ENCODE measurements at regions not wholly inside any gene's neighbourhood (a gene's known extent, or its start where the extent isn't known, plus 50 kb on each side); places are given as distances from the start of the nearest gene placed in this dataset.

DNA sequence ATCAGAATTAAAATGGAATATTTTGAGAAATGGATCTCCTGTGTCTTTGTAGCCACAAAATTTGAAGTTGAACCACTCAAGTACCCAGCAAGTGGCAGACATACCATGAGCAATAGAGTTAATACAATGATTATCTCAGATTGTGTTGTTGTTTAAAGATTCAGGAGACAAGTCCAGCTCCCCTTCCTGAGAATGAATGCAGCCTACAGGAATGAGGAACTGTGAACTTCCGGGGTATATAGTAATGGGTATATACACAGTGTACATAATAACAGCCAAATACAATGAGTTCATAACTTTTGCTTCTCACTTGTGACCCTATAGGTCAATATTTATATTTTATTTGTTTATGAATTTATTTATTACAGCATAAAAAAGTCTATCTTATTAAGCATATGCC lies 445.0 kb downstream of the SETD4 start:
- no peak overlapping the region for H3K4me2 ChIP-seq (ENCODE audit: low read length)

DNA sequence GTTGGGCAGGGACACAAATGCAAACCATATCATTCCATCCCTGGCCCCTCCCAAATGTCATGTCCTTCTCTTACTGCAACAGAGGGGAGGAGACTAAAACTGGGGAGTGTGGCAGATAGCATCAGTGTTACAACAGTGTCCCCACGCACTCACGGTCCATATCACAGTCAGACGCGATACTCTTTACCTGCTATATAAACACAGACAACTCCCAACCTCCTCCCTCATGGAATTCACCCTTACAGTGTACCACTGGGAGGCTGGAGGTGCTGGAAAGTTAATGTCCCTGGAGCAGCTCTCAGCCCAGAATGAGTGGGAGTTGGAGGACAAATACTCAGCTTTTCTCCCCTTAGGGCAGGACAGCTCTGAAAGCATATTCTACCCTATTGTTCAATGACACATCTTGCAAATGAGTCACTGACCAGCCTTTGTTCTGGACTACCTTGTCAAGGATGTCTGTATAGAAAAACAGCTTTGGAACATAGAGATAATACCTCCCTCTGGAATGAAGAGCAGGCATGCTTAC lies 445.9 kb downstream of the SETD4 start:
- BruUV-seq (replicated peaks), result no TSS peak
- no peak for TF ChIP-seq EZH2phosphoT487 (IDR thresholded peaks at IDR 0.05; ENCODE audit: borderline replicate concordance, low read depth, low read length)
- TF ChIP-seq, protein P1, sequence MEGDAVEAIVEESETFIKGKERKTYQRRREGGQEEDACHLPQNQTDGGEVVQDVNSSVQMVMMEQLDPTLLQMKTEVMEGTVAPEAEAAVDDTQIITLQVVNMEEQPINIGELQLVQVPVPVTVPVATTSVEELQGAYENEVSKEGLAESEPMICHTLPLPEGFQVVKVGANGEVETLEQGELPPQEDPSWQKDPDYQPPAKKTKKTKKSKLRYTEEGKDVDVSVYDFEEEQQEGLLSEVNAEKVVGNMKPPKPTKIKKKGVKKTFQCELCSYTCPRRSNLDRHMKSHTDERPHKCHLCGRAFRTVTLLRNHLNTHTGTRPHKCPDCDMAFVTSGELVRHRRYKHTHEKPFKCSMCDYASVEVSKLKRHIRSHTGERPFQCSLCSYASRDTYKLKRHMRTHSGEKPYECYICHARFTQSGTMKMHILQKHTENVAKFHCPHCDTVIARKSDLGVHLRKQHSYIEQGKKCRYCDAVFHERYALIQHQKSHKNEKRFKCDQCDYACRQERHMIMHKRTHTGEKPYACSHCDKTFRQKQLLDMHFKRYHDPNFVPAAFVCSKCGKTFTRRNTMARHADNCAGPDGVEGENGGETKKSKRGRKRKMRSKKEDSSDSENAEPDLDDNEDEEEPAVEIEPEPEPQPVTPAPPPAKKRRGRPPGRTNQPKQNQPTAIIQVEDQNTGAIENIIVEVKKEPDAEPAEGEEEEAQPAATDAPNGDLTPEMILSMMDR (conservative IDR thresholded peaks at IDR 0.05; ENCODE audit: low read length), result no peak
- no peak overlapping the region for H3K4me3 ChIP-seq (ENCODE audit: low read depth, low read length, poor library complexity, severe bottlenecking)
- H3K4me1 ChIP-seq (ENCODE audit: insufficient read depth, low read length, poor library complexity, severe bottlenecking), result no peaks in the 10 kb centered on the region
- H3K9me2 ChIP-seq (ENCODE audit: insufficient read depth, low read length), result no peaks in the 10 kb centered on the region
- no peaks in the 10 kb centered on the region for H3K36me3 ChIP-seq (ENCODE audit: insufficient read depth, low read length)
- H3K9me3 ChIP-seq (ENCODE audit: low read length), result no peaks in the 10 kb centered on the region
- no peaks in the 10 kb centered on the region for H3K79me2 ChIP-seq (ENCODE audit: insufficient read depth, low read depth, low read length)
- no peak overlapping the region for H2AFZ ChIP-seq (ENCODE audit: low read length)
- ChIA-PET POLR2A (no interaction called here), CTCF (ENCODE audit: unreplicated experiment) (no interaction called here)
- no peaks in the 10 kb centered on the region for H4K20me1 ChIP-seq (ENCODE audit: insufficient read depth, low read length)
- intact Hi-C loops (cut with micrococcal nuclease; ENCODE audit: unreplicated experiment), result loop anchor here (10.0 kb wide), 1 partner anchor 870 kb away; no protein-coding TSS in a partner anchor
- H3K27ac ChIP-seq (ENCODE audit: low read depth, low read length, poor library complexity, severe bottlenecking), result no peak overlapping the region
- DNase-seq (ENCODE audit: low spot score), result no peak
- no peak overlapping the region for H3K4me2 ChIP-seq (ENCODE audit: low read length)

More for the DNA sequence above, 445.0 kb downstream of the SETD4 start:
- no peak for DNase-seq (ENCODE audit: low spot score)
- Histone ChIP-seq H3K27ac (ENCODE audit: low read depth, low read length, poor library complexity, severe bottlenecking) (no peak overlapping the region), H3K4me1 (ENCODE audit: insufficient read depth, low read length, poor library complexity, severe bottlenecking) (no peaks in the 10 kb centered on the region), H3K9me3 (ENCODE audit: low read length) (no peaks in the 10 kb centered on the region), H3K4me3 (ENCODE audit: low read depth, low read length, poor library complexity, severe bottlenecking) (no peak overlapping the region), H4K20me1 (ENCODE audit: insufficient read depth, low read length) (no peaks in the 10 kb centered on the region), H3K36me3 (ENCODE audit: insufficient read depth, low read length) (no peaks in the 10 kb centered on the region), H2AFZ (ENCODE audit: low read length) (no peak overlapping the region), H3K9me2 (ENCODE audit: insufficient read depth, low read length) (no peaks in the 10 kb centered on the region), H3K79me2 (ENCODE audit: insufficient read depth, low read depth, low read length) (no peaks in the 10 kb centered on the region)
- CTCF ChIA-PET (ENCODE audit: unreplicated experiment), result no interaction called here
- intact Hi-C loops (cut with micrococcal nuclease; ENCODE audit: unreplicated experiment), result loop anchor here (10.0 kb wide), 1 partner anchor 871 kb away; no protein-coding TSS in a partner anchor
- POLR2A ChIA-PET, result interaction anchor here (0.7 to 1.4 kb wide), 3 partner anchors 10 to 33 kb away, joined by 3 read pairs; no protein-coding TSS in a partner anchor
- TF ChIP-seq EZH2phosphoT487 (IDR thresholded peaks at IDR 0.05; ENCODE audit: borderline replicate concordance, low read depth, low read length), result no peak
- TF ChIP-seq, protein P1 (conservative IDR thresholded peaks at IDR 0.05; ENCODE audit: low read length), result no peak
- no TSS peak for BruUV-seq (replicated peaks)

DNA sequence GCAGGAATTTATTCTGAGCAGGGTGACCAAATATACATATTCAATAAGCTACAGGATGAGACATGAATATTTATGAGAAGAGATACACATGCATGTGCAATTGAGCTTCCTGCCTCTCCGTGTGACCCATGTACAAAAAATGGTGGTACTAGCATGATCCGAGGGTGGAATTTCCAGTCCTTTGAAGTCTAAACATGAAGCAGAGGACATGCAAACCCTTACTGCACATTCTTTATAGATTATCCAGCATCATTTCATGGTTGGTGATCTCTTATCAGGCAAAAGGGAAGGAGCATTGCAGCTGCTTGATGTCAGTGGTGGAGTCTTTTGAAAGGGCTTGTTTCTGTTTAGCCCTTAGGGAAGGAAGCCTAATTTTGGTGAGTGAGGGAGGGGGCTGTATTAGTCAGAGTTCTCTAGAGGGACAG lies 448.6 kb downstream of the SETD4 start:
- no peak overlapping the region for H3K27ac ChIP-seq (ENCODE audit: low read depth, low read length, poor library complexity, severe bottlenecking)
- H3K4me2 ChIP-seq (ENCODE audit: low read length), result no peak overlapping the region
- ChIA-PET POLR2A (no interaction called here), CTCF (ENCODE audit: unreplicated experiment) (no interaction called here)
- H3K4me3 ChIP-seq (ENCODE audit: low read depth, low read length, poor library complexity, severe bottlenecking), result no peak overlapping the region
- DNase-seq (ENCODE audit: low spot score), result no peak
- no peaks in the 10 kb centered on the region for H3K9me3 ChIP-seq (ENCODE audit: low read length)
- no peaks in the 10 kb centered on the region for H3K36me3 ChIP-seq (ENCODE audit: insufficient read depth, low read length)
- H4K20me1 ChIP-seq (ENCODE audit: insufficient read depth, low read length), result no peaks in the 10 kb centered on the region
- no peaks in the 10 kb centered on the region for H3K79me2 ChIP-seq (ENCODE audit: insufficient read depth, low read depth, low read length)
- no peaks in the 10 kb centered on the region for H3K4me1 ChIP-seq (ENCODE audit: insufficient read depth, low read length, poor library complexity, severe bottlenecking)
- H2AFZ ChIP-seq (ENCODE audit: low read length), result no peak overlapping the region
- no peaks in the 10 kb centered on the region for H3K9me2 ChIP-seq (ENCODE audit: insufficient read depth, low read length)
- no TSS peak for BruUV-seq (replicated peaks)
- intact Hi-C loops (cut with micrococcal nuclease; ENCODE audit: unreplicated experiment), result loop anchor here (10.0 kb wide), 1 partner anchor 867 kb away; no protein-coding TSS in a partner anchor
- TF ChIP-seq, protein P1 (conservative IDR thresholded peaks at IDR 0.05; ENCODE audit: low read length), result no peak
- no peak for TF ChIP-seq EZH2phosphoT487 (IDR thresholded peaks at IDR 0.05; ENCODE audit: borderline replicate concordance, low read depth, low read length)

Measured in OCI-LY7 (cell line).